ENCODE measurements at regions not wholly inside any gene's neighbourhood (a gene's known extent, or its start where the extent isn't known, plus 50 kb on each side); places are given as distances from the start of the nearest gene placed in this dataset.

DNA sequence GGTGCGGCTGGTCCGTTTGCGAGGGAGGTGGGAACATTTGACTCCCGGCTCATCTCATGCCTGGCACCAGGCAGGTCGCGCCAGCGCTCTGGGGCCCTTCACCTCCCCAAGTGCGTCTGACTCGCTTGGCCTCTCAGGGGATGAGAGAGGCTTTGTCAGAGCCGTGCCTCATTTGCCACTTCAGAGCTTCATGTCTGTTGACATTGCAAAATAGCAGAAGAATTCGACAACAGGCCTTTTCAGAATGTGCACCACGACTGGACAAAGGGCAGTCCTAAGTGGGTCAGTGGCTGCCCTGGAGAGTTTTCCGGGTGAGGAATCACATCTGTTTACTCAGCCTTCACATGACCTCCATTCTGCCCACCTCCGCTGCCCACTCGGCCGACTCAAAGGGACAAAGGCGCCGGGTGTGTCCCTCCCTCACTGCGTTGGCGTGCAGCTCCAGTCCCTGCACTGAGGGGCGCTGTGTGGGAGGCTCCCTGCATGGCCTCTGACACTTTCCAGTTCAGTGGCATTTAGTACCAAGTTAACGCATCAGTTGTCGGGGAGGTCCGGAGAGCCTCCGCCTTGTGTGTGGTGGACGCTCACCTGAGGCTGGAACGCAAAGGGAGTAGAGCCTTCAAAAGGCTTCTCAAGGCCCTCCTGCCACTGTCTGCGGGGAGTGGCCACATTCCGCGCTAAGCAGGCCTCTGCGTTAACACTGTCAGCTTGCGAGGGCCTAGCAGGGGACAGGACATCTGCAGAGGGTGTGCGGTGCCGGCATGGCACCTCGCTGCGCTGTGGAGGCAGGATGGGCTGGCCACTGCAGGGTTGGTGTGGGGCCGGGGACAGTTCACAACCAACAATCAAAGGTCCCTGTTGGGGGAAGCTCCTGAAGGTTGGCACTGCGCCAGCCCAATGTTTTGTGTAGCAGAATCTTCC lies 171.5 kb downstream of the NXNL2 start (continued):
- TF ChIP-seq, protein P1, sequence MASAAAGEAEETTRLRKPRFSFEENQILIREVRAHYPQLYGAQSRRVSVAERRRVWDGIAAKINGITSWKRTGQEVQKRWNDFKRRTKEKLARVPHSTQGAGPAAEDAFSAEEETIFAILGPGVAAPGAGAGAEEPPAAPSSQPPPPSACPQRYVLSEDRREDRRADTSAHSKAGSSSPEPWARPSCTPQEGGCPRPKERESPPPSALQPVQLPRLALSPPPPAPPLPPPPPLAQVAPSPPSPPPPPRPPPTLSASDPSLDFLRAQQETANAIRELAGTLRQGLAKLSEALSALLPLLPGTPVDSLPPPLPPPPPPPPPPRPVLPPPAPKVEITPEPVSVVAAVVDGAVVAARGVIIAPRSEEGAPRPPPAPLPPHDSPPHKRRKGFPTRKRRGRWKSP (CRISPR knock-in tag; IDR thresholded peaks at IDR 0.05), result peak; percentile 91
- TF ChIP-seq ZNF672 (CRISPR knock-in tag; IDR thresholded peaks at IDR 0.05), result no peak
- no peak for TF ChIP-seq ZBTB8A (CRISPR knock-in tag; IDR thresholded peaks at IDR 0.05; ENCODE audit: borderline replicate concordance, low read depth)
- TF ChIP-seq HDAC2 (CRISPR knock-in tag; IDR thresholded peaks at IDR 0.05), result peak; percentile 78
- TF ChIP-seq, protein P2, sequence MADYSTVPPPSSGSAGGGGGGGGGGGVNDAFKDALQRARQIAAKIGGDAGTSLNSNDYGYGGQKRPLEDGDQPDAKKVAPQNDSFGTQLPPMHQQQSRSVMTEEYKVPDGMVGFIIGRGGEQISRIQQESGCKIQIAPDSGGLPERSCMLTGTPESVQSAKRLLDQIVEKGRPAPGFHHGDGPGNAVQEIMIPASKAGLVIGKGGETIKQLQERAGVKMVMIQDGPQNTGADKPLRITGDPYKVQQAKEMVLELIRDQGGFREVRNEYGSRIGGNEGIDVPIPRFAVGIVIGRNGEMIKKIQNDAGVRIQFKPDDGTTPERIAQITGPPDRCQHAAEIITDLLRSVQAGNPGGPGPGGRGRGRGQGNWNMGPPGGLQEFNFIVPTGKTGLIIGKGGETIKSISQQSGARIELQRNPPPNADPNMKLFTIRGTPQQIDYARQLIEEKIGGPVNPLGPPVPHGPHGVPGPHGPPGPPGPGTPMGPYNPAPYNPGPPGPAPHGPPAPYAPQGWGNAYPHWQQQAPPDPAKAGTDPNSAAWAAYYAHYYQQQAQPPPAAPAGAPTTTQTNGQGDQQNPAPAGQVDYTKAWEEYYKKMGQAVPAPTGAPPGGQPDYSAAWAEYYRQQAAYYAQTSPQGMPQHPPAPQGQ (CRISPR knock-in tag; IDR thresholded peaks at IDR 0.05; ENCODE audit: borderline replicate concordance), result no peak
- peak; percentile 40 for TF ChIP-seq RBM39 (IDR thresholded peaks at IDR 0.05; ENCODE audit: low read depth, low read length, poor library complexity, severe bottlenecking)
- TF ChIP-seq ZMYM4 (CRISPR knock-in tag; IDR thresholded peaks at IDR 0.05), result peak; percentile 91
- no peak for TF ChIP-seq MBD4 (IDR thresholded peaks at IDR 0.05; ENCODE audit: borderline replicate concordance, low read length)
- TF ChIP-seq ZMYM3 (CRISPR knock-in tag; IDR thresholded peaks at IDR 0.05), result peak; percentile 70
- peak; percentile 56; the same call in 1 of the 2 replicates for TF ChIP-seq TRIM24 (CRISPR knock-in tag; IDR thresholded peaks at IDR 0.05)
- TF ChIP-seq THAP11 (CRISPR knock-in tag; IDR thresholded peaks at IDR 0.05), result peak; percentile 63
- peak; percentile 60; the same call in 1 of the 2 replicates for TF ChIP-seq ZNF296 (CRISPR knock-in tag; conservative IDR thresholded peaks at IDR 0.05)
- TF ChIP-seq ZNF773 (CRISPR knock-in tag; IDR thresholded peaks at IDR 0.05; ENCODE audit: borderline replicate concordance), result no peak
- peak; percentile 85; the same call in 1 of the 2 replicates for TF ChIP-seq ZSCAN20 (CRISPR knock-in tag; IDR thresholded peaks at IDR 0.05; ENCODE audit: borderline replicate concordance)
- 0 out of 2 replicates have a peak, but pooled peaks have one; percentile 59 for TF ChIP-seq ZBTB3 (CRISPR knock-in tag; IDR thresholded peaks at IDR 0.05; ENCODE audit: borderline replicate concordance, low read depth)
- TF ChIP-seq MIXL1 (CRISPR knock-in tag; IDR thresholded peaks at IDR 0.05), result no peak
- peak; percentile 83; the same call in 1 of the 2 replicates for TF ChIP-seq ZNF256 (CRISPR knock-in tag; conservative IDR thresholded peaks at IDR 0.05)
- TF ChIP-seq TCF7L2 (IDR thresholded peaks at IDR 0.05; ENCODE audit: low read depth, low read length), result peak; percentile 32; the same call in 1 of the 2 replicates
- peak; percentile 78 for TF ChIP-seq ZFX (CRISPR knock-in tag; IDR thresholded peaks at IDR 0.05; ENCODE audit: low read depth)
- peak; percentile 85; the same call in 1 of the 2 replicates for TF ChIP-seq GTF3A (CRISPR knock-in tag; conservative IDR thresholded peaks at IDR 0.05)
- TF ChIP-seq TARDBP (CRISPR knock-in tag; IDR thresholded peaks at IDR 0.05), result peak; percentile 94
- TF ChIP-seq, protein P3, sequence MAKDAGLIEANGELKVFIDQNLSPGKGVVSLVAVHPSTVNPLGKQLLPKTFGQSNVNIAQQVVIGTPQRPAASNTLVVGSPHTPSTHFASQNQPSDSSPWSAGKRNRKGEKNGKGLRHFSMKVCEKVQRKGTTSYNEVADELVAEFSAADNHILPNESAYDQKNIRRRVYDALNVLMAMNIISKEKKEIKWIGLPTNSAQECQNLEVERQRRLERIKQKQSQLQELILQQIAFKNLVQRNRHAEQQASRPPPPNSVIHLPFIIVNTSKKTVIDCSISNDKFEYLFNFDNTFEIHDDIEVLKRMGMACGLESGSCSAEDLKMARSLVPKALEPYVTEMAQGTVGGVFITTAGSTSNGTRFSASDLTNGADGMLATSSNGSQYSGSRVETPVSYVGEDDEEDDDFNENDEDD (CRISPR knock-in tag; IDR thresholded peaks at IDR 0.05; ENCODE audit: borderline replicate concordance), result peak; percentile 58; the same call in 1 of the 2 replicates
- TF ChIP-seq ZNF652 (CRISPR knock-in tag; IDR thresholded peaks at IDR 0.05; ENCODE audit: borderline replicate concordance, low read depth), result no peak
- peak; percentile 79; the same call in 1 of the 2 replicates for TF ChIP-seq HDAC1 (CRISPR knock-in tag; IDR thresholded peaks at IDR 0.05)
- TF ChIP-seq SALL1 (CRISPR knock-in tag; IDR thresholded peaks at IDR 0.05), result peak; percentile 92
